AG04449 (cell line): ENCODE measurements at regions not wholly inside any gene's neighbourhood (a gene's known extent, or its start where the extent isn't known, plus 50 kb on each side); places are given as distances from the start of the nearest gene placed in this dataset.

ENCODE experiments used
- CTCF ChIA-PET: fragments of 350-600 bp; formaldehyde crosslinking; extraction: SDS; loops from one replicate; lab custom pipeline; 2021; ENCODE audit warnings: antibody characterized with exemption; lab: Yijun Ruan, JAX
- POLR2A ChIA-PET: fragments of 400-600, 350-600 bp; formaldehyde crosslinking; extraction: SDS; loops from one replicate; lab custom pipeline; 2020; ENCODE audit warnings: antibody characterized with exemption, inconsistent platforms; lab: Yijun Ruan, JAX
- DNase-seq: peaks from one replicate; pipeline ENCODE4 v3.0.0-alpha.2; 2010; ENCODE audit warnings: low read depth, low spot score
- H3K4me3 ChIP-seq: 2 replicates; pipeline ENCODE4 v1.5.1; 2011; ENCODE audit warnings: low read depth, mild to moderate bottlenecking, control low read depth, low read length
- TF ChIP-seq, protein P1 (sequence below): IDR thresholded peaks from one replicate; pipeline ENCODE4 v1.5.1; 2011; ENCODE audit warnings: mild to moderate bottlenecking, moderate library complexity, low read length, control low read depth, inconsistent platforms; ENCODE audit not compliant: insufficient read depth; ENCODE audit errors: missing control alignments

GRCh38 chr11:92111287-92111686 is 113.3 kb upstream of the FAT3 start:
- no peak for DNase-seq
- POLR2A ChIA-PET = no interaction called here
- CTCF ChIA-PET = no interaction called here
- TF ChIP-seq, protein P1, sequence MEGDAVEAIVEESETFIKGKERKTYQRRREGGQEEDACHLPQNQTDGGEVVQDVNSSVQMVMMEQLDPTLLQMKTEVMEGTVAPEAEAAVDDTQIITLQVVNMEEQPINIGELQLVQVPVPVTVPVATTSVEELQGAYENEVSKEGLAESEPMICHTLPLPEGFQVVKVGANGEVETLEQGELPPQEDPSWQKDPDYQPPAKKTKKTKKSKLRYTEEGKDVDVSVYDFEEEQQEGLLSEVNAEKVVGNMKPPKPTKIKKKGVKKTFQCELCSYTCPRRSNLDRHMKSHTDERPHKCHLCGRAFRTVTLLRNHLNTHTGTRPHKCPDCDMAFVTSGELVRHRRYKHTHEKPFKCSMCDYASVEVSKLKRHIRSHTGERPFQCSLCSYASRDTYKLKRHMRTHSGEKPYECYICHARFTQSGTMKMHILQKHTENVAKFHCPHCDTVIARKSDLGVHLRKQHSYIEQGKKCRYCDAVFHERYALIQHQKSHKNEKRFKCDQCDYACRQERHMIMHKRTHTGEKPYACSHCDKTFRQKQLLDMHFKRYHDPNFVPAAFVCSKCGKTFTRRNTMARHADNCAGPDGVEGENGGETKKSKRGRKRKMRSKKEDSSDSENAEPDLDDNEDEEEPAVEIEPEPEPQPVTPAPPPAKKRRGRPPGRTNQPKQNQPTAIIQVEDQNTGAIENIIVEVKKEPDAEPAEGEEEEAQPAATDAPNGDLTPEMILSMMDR = no peak
- H3K4me3 ChIP-seq = no peak overlapping the region

DNA sequence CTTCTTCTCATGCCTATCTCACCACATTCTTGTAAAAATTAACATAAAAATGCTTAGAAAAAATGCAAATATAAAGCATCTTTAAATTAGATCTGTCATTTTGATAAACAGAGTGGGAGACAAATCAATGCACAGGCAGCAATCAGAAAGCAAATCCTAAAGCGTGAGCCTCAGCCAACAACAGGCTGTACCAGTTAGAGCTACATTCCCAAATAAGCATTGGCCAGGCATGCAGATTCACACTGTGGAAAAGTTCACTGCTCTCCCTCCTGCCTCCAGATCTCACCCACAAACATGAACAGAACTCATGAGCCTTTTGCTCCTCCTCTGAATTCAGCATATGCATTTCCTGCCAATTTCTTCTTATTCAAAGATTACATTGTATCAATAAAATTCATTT is 115.2 kb upstream of the FAT3 start:
- TF ChIP-seq, protein P1 = no peak

DNA sequence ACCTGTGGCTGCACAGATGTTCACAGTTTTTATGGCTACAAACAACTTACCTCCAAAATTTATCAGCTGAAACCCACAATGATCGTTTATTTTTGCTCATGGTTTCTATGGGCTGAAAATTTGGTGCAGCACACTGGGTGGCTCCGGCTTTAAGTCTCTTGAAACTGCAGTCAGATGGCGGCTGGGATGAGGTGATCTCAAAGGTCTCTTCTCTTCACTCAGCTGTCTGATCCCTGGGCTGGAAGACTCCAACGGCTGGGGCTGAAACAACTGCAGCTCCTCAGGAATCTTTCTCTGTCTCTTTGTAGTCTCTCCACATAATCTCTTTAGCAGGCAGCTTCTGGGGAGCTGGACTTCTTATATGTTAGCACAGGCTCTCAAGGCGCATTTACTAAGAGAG is 117.3 kb upstream of the FAT3 start:
- no peak overlapping the region for H3K4me3 ChIP-seq
- TF ChIP-seq, protein P1 = no peak
- ChIA-PET CTCF (no interaction called here), POLR2A (no interaction called here)
- DNase-seq = no peak

More for the DNA sequence above, 115.2 kb upstream of the FAT3 start:
- DNase-seq = no peak
- POLR2A ChIA-PET = no interaction called here
- CTCF ChIA-PET = no interaction called here
- no peak overlapping the region for H3K4me3 ChIP-seq

GRCh38 chr11:92104349-92104748 is 120.3 kb upstream of the FAT3 start:
- TF ChIP-seq, protein P1 = no peak
- DNase-seq = no peak
- POLR2A ChIA-PET = no interaction called here

GRCh38 chr11:92101920-92102319 is 122.7 kb upstream of the FAT3 start:
- ChIA-PET POLR2A (no interaction called here), CTCF (no interaction called here)
- H3K4me3 ChIP-seq = no peak overlapping the region
- DNase-seq = no peak
- TF ChIP-seq, protein P1 = no peak

More at GRCh38 chr11:92104349-92104748, 120.3 kb upstream of the FAT3 start:
- H3K4me3 ChIP-seq = no peak overlapping the region
- CTCF ChIA-PET = no interaction called here

DNA sequence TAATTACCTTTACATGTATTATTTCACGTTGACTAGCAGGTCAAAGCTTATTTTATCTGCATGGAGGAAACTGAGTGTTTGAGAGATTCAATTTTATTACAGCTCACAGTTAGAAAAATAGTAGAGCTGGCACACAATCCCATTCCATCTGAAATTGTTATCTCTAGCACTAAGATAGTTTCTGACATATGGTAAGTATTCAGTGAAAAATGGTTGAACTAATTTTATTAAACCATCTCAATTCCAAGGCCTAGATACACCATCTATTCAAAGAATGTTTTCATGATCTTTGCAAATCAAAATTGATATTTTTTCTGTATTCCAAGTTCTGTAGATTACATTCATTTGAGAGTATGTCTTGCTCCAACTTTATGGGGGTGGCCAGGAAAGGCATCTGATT is 125.4 kb upstream of the FAT3 start:
- ChIA-PET POLR2A (no interaction called here), CTCF (no interaction called here)
- TF ChIP-seq, protein P1 = no peak
- no peak overlapping the region for H3K4me3 ChIP-seq
- no peak for DNase-seq
